GM23338 (cell line): ENCODE measurements at regions not wholly inside any gene's neighbourhood (a gene's known extent, or its start where the extent isn't known, plus 50 kb on each side); places are given as distances from the start of the nearest gene placed in this dataset.

Experiments used
- ATAC-seq: fragments of 200-7000 bp; cut with Tn5 transposase; 3 replicates; pipeline ENCODE4 v1.9.1; 2020
- DNase-seq: peaks from one replicate; pipeline ENCODE4 v3.0.0-alpha.2; 2015; ENCODE audit warnings: low spot score
- H2AFZ ChIP-seq: fragments of 200-600 bp; sonication (generic); 2 replicates; pipeline ENCODE4 v1.8.0; 2016; ENCODE audit warnings: antibody characterized with exemption, mild to moderate bottlenecking, moderate library complexity
- H3F3A ChIP-seq: fragments of 200-600 bp; sonication (generic); replicated peaks from 2 replicates; pipeline ENCODE4 v1.8.0; 2017; ENCODE audit warnings: antibody characterized with exemption, mixed run types, low read depth
- H3K27ac ChIP-seq: fragments of 200-600 bp; sonication (generic); 2 replicates; pipeline ENCODE4 v1.6.1; 2016; ENCODE audit warnings: low read depth
- H3K27me3 ChIP-seq: fragments of 200-600 bp; sonication (generic); 2 replicates; pipeline ENCODE4 v1.8.0; 2016; ENCODE audit warnings: mild to moderate bottlenecking, mixed run types, moderate library complexity; ENCODE audit not compliant: insufficient read depth
- H3K36me3 ChIP-seq: fragments of 200-600 bp; sonication (generic); 2 replicates; pipeline ENCODE4 v1.8.0; 2016; ENCODE audit warnings: mild to moderate bottlenecking; ENCODE audit not compliant: insufficient read depth
- H3K4me1 ChIP-seq: fragments of 200-600 bp; sonication (generic); 2 replicates; pipeline ENCODE4 v1.8.0; 2016; ENCODE audit warnings: mild to moderate bottlenecking, moderate library complexity; ENCODE audit not compliant: insufficient read depth
- H3K4me2 ChIP-seq: fragments of 200-600 bp; sonication (generic); 2 replicates; pipeline ENCODE4 v1.7.1; 2017; ENCODE audit warnings: mixed run types
- H3K4me3 ChIP-seq: fragments of 200-600 bp; sonication (generic); 2 replicates; pipeline ENCODE4 v1.6.1; 2016; ENCODE audit warnings: mixed run types
- H3K79me2 ChIP-seq: fragments of 200-600 bp; sonication (generic); replicated peaks from 2 replicates; pipeline ENCODE4 v1.8.0; 2017; ENCODE audit warnings: mild to moderate bottlenecking; ENCODE audit not compliant: insufficient read depth
- H3K9me2 ChIP-seq: fragments of 200-600 bp; sonication (generic); 2 replicates; pipeline ENCODE4 v1.8.0; 2017; ENCODE audit not compliant: insufficient read depth
- H4K20me1 ChIP-seq: fragments of 200-600 bp; sonication (generic); replicated peaks from 2 replicates; pipeline ENCODE4 v1.8.0; 2017; ENCODE audit warnings: mild to moderate bottlenecking; ENCODE audit not compliant: insufficient read depth
- H3K27ac Mint-ChIP-seq: 2 replicates; pipeline ENCODE4 v1.8.0; 2020; ENCODE audit warnings: inconsistent platforms, mild to moderate bottlenecking, moderate library complexity, mixed read lengths
- H3K27me3 Mint-ChIP-seq: 3 replicates; pipeline ENCODE4 v1.8.0; 2022; ENCODE audit warnings: low read depth, mild to moderate bottlenecking, moderate library complexity, mixed read lengths, inconsistent platforms; ENCODE audit not compliant: insufficient read depth, poor library complexity
- H3K36me3 Mint-ChIP-seq: 3 replicates; pipeline ENCODE4 v1.8.0; 2021; ENCODE audit warnings: low read depth, mild to moderate bottlenecking, inconsistent platforms, moderate library complexity, mixed read lengths
- H3K4me1 Mint-ChIP-seq: 3 replicates; pipeline ENCODE4 v1.8.0; 2020; ENCODE audit warnings: mild to moderate bottlenecking, inconsistent platforms, mixed read lengths
- H3K4me3 Mint-ChIP-seq: 3 replicates; pipeline ENCODE4 v1.8.0; 2021; ENCODE audit warnings: moderate library complexity, mild to moderate bottlenecking, inconsistent platforms, mixed read lengths
- H3K9me3 Mint-ChIP-seq: 3 replicates; pipeline ENCODE4 v1.8.0; 2020; ENCODE audit warnings: moderate library complexity, mild to moderate bottlenecking, inconsistent platforms, mixed read lengths
- CREB1 ChIP-seq: fragments of 250-450 bp; sonication (Bioruptor Pico); IDR thresholded peaks from 2 replicates; pipeline ENCODE4 v1.5.0; 2020; ENCODE audit warnings: low read depth, mild to moderate bottlenecking, moderate library complexity
- CTCF ChIP-seq, 2 experiments: fragments of 200-600 bp in 1 of 2; sonication (generic) in 1 of 2; conservative IDR thresholded peaks; 2 replicates each; pipeline versions ENCODE4 v1.5.1 to v1.6.1; 2016 to 2017; ENCODE audit warnings: antibody characterized with exemption in 2 of 2, low read depth in 2 of 2, mild to moderate bottlenecking in 2 of 2, moderate library complexity in 1 of 2
- ETS1 ChIP-seq: IDR thresholded peaks from 2 replicates; pipeline ENCODE4 v1.6.1; 2016; ENCODE audit warnings: antibody characterized with exemption
- EZH2 ChIP-seq: fragments of 200-600 bp; sonication (generic); IDR thresholded peaks from one replicate; pipeline ENCODE4 v1.8.0; 2017; ENCODE audit warnings: antibody characterized with exemption, mild to moderate bottlenecking, low read depth; ENCODE audit not compliant: unreplicated experiment
- EZH2phosphoT487 ChIP-seq: fragments of 200-600 bp; sonication (generic); IDR thresholded peaks from one replicate; pipeline ENCODE4 v1.8.1; 2018; ENCODE audit warnings: antibody characterized with exemption; ENCODE audit not compliant: unreplicated experiment
- JUNB ChIP-seq: IDR thresholded peaks from one replicate; pipeline ENCODE4 v1.6.1; 2016; ENCODE audit warnings: antibody characterized with exemption; ENCODE audit not compliant: unreplicated experiment
- NANOG ChIP-seq: IDR thresholded peaks from 2 replicates; pipeline ENCODE4 v1.6.1; 2016; ENCODE audit warnings: antibody characterized with exemption, borderline replicate concordance
- POLR2AphosphoS5 ChIP-seq: IDR thresholded peaks from 2 replicates; pipeline ENCODE4 v1.6.1; 2016; ENCODE audit warnings: antibody characterized with exemption, low read depth
- REST ChIP-seq: IDR thresholded peaks from one replicate; pipeline ENCODE4 v1.6.1; 2018; ENCODE audit warnings: antibody characterized with exemption; ENCODE audit not compliant: unreplicated experiment
- STAT1 ChIP-seq: IDR thresholded peaks from one replicate; pipeline ENCODE4 v1.6.1; 2016; ENCODE audit warnings: antibody characterized with exemption; ENCODE audit not compliant: unreplicated experiment
- ZNF114 ChIP-seq: fragments of 250-450 bp; sonication (Bioruptor Pico); IDR thresholded peaks from 2 replicates; pipeline ENCODE4 v1.5.0; 2020; ENCODE audit warnings: mild to moderate bottlenecking, moderate library complexity
- ZNF331 ChIP-seq: fragments of 250-450 bp; sonication (Bioruptor Pico); IDR thresholded peaks from 2 replicates; pipeline ENCODE4 v1.5.0; 2020; ENCODE audit warnings: low read depth, mild to moderate bottlenecking, moderate library complexity
- ZNF462 ChIP-seq: fragments of 250-450 bp; sonication (Bioruptor Pico); IDR thresholded peaks from 2 replicates; pipeline ENCODE4 v1.5.0; 2020; ENCODE audit warnings: mild to moderate bottlenecking, moderate library complexity

GRCh38 chr18:30705943-30706342 is 336.6 kb downstream of the DSC3 start:
- H3K27me3 Mint-ChIP-seq: no peaks in the 10 kb centered on the region
- no peak for ATAC-seq
- Histone ChIP-seq H3F3A (no peaks in the 10 kb centered on the region), H3K27me3 (no peaks in the 10 kb centered on the region), H3K4me1 (no peaks in the 10 kb centered on the region), H3K79me2 (no peaks in the 10 kb centered on the region), H4K20me1 (no peaks in the 10 kb centered on the region), H3K36me3 (no peaks in the 10 kb centered on the region), H3K9me2 (no peaks in the 10 kb centered on the region), H2AFZ (no peak overlapping the region), H3K27ac (no peak overlapping the region), H3K4me3 (no peak overlapping the region), H3K4me2 (no peak overlapping the region)
- no peak for DNase-seq
- TF ChIP-seq ZNF462 (no peak), EZH2 (no peak), REST (no peak), JUNB (no peak), ZNF331 (CRISPR knock-in tag) (no peak), ETS1 (no peak), CREB1 (CRISPR knock-in tag) (no peak), STAT1 (no peak), EZH2phosphoT487 (no peak), CTCF (conservative IDR thresholded peaks at IDR 0.05; ENCODE audit: low read depth in 2 of 2) (no peak), NANOG (no peak), ZNF114 (CRISPR knock-in tag) (no peak), POLR2AphosphoS5 (no peak)
- no peak overlapping the region for H3K4me3 Mint-ChIP-seq
- H3K9me3 Mint-ChIP-seq: no peaks in the 10 kb centered on the region
- peaks cover 4% of the 10 kb centered on the region; the same call in 2 of the 3 replicates for H3K4me1 Mint-ChIP-seq
- H3K27ac Mint-ChIP-seq: no peak overlapping the region
- no peaks in the 10 kb centered on the region for H3K36me3 Mint-ChIP-seq
